GM12865 (cell line): ENCODE measurements at regions not wholly inside any gene's neighbourhood (a gene's known extent, or its start where the extent isn't known, plus 50 kb on each side); places are given as distances from the start of the nearest gene placed in this dataset.

Experiments used
- DNase-seq: peaks from one replicate; pipeline ENCODE4 v3.0.0; 2010; ENCODE audit warnings: low read depth
- H3K4me3 ChIP-seq: 2 replicates; pipeline ENCODE4 v1.5.1; 2011; ENCODE audit warnings: mild to moderate bottlenecking, low read depth, low read length, control low read depth
- CTCF ChIP-seq: IDR thresholded peaks from 2 replicates; pipeline ENCODE4 v1.5.1; 2011; ENCODE audit warnings: low read length, control low read depth, low read depth, inconsistent platforms; ENCODE audit not compliant: insufficient read depth; ENCODE audit errors: missing control alignments

GRCh38 chr4:142960867-142961644 lies 115.0 kb upstream of the INPP4B start:
- no peak for DNase-seq

GRCh38 chr4:142961866-142962265 lies 115.8 kb upstream of the INPP4B start:
- H3K4me3 ChIP-seq = no peak overlapping the region
- no peak for TF ChIP-seq CTCF
- no peak for DNase-seq

More at GRCh38 chr4:142960867-142961644, 115.0 kb upstream of the INPP4B start:
- no peak for TF ChIP-seq CTCF
- no peak overlapping the region for H3K4me3 ChIP-seq

- H3K4me3 ChIP-seq = no peak overlapping the region
- no peak for DNase-seq
- no peak for TF ChIP-seq CTCF
These were observed 128.2 kb upstream of the INPP4B start for GRCh38 chr4:142974328-142974727.

- no peak overlapping the region for H3K4me3 ChIP-seq
- no peak for TF ChIP-seq CTCF
- no peak for DNase-seq
These were observed 129.5 kb upstream of the INPP4B start for GRCh38 chr4:142975618-142976017.

- no peak overlapping the region for H3K4me3 ChIP-seq
- no peak for TF ChIP-seq CTCF
- no peak for DNase-seq
These were observed 130.4 kb upstream of the INPP4B start for GRCh38 chr4:142976482-142976881.

GRCh38 chr4:142977182-142977581 lies 131.1 kb upstream of the INPP4B start:
- DNase-seq = no peak
- no peak overlapping the region for H3K4me3 ChIP-seq
- TF ChIP-seq CTCF = no peak

GRCh38 chr4:142983065-142983464 lies 137.0 kb upstream of the INPP4B start:
- no peak for TF ChIP-seq CTCF
- no peak overlapping the region for H3K4me3 ChIP-seq
- no peak for DNase-seq
